HS-5 (cell line): ENCODE measurements at regions not wholly inside any gene's neighbourhood (a gene's known extent, or its start where the extent isn't known, plus 50 kb on each side); places are given as distances from the start of the nearest gene placed in this dataset.
"Not testable (repeated sequence)": the region's sequence is repeated elsewhere in the genome, so short reads cannot be mapped to it uniquely, and the experiment has no call there.

Experiments used
- DNase-seq: peaks from one replicate; pipeline ENCODE4 v3.0.0-alpha.2; 2012; ENCODE audit warnings: low read depth

DNA sequence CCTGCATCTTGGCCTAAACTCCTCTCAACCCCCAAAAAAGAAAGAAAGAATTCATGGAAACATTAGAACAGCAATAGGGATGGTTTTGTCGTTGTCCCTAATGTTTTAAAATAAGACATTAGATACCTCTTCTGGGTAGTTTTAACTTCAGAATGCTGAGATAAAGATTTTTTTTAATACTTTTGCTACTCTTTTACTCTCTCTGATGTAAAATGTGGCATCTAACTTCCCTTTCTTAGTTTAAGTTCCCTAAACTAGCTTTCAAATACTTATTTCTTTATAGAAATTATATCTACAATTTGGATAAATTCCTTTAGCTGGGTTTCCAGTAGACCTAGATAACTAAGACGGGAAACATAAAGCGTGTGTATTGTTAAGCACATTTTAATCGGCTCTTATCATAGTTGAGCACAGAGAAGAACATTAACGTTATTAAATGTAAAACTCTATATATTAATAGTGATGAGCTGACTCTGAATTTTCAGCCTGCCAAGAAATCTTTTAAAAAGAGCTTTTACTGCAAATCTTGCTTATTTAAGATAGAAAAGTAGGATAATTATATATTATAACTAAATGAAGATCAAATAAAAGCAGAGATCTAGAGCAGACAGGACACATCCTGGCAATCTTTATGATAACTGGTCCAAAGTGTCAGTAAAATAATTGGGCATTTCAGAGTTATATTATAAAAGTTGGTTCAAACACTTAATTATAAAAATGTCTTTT lies 183.2 kb downstream of the CYB561 start:
- no peak for DNase-seq

DNA sequence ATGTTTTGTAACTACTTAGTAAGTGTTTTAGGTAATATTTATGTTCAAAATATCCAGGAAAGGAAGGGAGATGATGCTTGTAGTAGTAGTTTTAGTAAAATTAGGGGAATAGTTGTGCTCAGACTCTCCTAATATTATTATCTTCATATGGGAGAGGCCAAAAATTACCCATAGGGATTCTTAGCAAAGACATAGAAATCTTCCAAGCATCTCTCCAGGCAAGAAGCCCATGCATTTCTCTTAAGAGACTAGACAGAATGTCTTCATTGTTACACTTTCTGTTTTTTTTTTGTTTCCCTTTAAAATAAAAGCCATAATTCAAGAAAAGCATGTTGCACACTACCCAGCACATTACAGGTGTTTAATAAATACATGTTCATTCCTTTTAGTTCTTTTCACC lies 180.6 kb downstream of the CYB561 start:
- no peak for DNase-seq

GRCh38 chr17:63267846-63268245 lies 178.3 kb downstream of the CYB561 start:
- DNase-seq = no peak

DNA sequence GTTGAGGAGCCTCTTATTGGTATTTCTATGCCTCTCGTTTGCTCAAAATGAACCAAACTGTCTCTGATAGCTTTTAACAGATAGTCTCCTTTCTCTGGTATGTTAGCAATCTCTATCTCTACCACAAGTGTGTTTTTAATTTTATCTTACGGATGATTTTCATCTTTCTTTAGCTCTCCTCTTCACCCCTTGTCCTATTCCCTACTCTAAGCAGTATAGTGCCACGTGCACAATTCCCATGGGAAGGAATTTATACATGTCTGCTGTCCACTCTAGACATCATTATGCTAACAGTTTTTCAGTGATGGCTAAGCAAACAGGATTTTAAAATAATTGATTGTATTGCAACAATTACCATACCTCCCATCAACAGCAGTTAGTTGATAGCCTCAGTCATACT lies 177.3 kb downstream of the CYB561 start:
- DNase-seq = no peak

- DNase-seq = no peak
Observed at GRCh38 chr17:63270610-63271009, 175.5 kb downstream of the CYB561 start.

GRCh38 chr17:63274146-63274545 lies 172.0 kb downstream of the CYB561 start:
- DNase-seq = peak; percentile 66

DNA sequence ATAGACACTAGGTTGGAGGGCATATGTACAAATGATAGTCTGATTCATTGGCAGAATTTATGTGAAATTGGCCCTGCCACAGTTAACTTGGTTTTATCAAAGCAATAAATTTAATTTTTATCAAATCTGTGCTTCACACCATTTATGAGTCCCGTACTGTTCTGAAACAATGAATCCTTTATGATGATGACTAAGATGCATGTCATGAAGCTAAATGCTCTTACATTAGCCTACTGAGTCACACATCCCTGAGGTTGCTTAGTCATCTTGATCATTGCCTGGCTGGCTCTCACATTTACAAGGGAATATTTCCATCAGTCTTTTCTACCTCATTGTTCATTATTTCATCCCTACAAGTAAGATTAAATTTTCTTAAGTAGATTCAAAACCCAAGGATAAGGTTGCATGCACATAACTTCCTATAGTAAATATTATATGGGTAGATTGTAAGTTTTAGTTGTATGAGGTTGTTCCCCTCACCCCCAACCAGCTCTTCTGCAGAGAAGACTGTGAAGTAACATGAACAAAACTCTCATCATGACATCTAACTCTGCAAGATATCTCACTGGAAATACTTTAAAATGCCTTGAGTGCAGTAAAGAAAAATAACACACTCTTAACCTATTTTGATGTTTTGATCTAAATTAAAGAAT lies 170.7 kb downstream of the CYB561 start:
- DNase-seq = peak; percentile 95

GRCh38 chr17:63275971-63276745 lies 169.9 kb downstream of the CYB561 start:
- no peak for DNase-seq

DNA sequence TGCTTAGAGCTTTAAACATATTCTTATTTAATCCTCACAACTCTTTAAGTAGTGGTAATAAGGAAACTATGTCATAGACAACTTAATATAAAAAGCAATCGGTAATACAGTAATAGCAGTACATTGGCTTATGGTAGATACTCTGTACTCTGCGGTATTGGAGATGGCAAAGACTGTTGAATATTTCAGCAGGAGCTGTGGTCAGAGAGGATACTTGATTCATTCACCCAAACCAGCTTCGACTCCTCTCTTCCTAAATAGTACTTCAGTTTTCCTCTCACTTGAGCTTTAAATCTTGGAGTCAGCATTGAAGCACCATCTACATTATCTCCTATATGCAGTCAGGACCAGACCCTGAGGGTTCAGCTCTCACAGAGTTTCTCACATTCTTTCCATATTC lies 169.3 kb downstream of the CYB561 start:
- no peak for DNase-seq

DNA sequence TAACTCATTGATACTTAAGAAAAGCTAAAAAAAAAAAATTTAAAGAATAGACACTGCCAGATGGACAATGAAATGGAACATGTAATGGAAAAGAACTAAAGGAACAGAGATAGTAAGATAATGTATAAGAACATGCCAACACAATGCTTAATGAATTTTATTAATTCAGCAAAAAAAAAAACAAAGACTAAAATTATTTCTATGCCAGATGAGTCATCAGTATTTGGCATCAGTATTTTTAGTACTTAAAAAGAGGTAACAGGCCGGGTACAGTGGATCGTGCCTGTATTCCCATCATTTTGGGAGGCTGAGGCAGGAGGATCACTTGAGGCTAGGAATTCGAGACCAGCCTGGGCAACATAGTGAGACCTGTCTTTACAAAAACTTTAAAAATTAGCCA lies 168.5 kb downstream of the CYB561 start:
- no peak for DNase-seq

DNA sequence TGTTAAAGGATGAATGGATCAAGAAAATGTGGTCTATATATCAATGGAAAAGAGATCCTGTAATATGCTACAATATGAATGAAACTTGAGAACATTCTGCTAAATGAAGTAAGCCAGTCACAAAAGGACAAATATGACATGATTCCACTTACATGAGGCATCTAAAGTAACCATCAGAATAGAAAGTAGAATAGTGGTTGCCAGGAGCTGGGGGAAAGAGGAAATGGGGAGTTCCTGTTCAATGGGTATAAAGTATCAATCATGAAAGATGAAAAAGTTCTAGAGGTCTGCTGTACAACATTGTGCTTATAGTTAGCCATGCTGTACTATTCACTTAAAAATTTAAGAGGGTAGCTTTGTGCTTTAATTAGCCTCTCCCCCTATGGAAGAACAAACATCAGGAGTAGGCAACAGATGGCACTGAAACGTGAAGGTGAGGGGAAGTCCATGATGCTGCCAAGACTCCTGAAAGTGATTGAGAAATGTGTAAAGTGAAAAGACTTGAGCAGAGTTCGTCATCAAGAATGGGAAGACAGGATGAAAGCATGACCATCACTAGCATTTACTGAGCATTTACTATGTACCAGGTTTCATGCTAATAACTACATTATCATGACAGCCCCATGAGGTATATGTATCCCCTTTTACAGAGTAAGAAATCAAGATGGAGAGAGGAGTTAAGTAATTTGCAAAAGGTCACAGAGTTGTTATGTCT lies 167.2 kb downstream of the CYB561 start:
- no peak for DNase-seq

DNA sequence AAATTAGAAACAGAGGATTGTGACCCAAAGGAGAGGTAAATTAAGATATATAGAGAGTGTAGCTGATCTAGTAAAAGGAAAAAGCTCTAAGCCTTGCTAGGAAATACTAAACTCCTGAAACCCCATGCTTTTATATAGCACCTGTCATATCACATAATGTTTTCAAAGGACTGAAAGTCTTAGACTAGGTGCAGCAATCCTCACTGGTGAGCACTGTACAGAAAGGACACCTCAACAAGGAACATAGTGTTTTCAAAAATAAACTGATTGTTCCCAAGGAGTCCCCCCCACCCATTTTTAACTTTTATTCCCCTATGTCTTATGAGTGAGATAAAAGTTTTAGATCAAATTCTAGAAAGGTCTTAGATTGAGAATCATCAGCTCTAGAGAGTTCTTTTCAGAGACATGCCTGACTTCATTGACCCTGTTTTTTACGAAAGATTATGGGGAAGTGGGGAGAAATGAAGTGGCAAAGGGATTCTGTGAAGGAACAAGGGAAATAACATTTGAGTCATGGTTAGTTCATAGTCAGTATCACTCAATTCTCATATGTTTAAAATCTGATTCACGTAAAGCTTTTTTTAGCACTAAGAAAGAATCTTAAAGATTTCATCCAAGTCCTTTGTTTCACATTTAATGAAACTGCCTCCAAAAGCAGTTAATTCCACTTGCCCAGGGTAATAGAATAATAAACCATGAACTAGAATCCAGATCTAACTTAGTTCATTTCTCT lies 166.4 kb downstream of the CYB561 start:
- peak; percentile 64 for DNase-seq

GRCh38 chr17:63282455-63282854 lies 163.7 kb downstream of the CYB561 start:
- DNase-seq = no peak

GRCh38 chr17:63285551-63285950 lies 160.6 kb downstream of the CYB561 start:
- DNase-seq = no peak

DNA sequence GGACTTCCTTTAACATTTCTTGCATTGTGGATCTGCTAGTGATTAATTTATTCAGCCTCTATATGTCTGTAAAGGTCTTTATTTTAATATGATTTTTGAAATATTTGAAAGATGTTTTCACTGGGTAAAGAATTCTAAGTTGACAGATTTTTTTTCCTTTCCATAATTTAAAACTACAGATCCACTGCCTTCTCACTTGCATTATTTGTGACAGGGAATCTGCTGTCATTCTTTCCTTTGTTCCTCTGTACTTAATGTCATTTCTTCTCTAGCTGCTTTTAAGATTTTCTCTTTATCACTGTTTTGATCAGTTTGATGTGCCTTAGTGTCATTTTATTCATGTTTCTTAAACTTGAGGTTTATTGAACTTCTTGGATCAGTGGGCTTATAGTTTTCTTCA lies 159.9 kb downstream of the CYB561 start:
- DNase-seq = no peak

GRCh38 chr17:63287006-63287405 lies 159.1 kb downstream of the CYB561 start:
- not testable (repeated sequence) for DNase-seq

DNA sequence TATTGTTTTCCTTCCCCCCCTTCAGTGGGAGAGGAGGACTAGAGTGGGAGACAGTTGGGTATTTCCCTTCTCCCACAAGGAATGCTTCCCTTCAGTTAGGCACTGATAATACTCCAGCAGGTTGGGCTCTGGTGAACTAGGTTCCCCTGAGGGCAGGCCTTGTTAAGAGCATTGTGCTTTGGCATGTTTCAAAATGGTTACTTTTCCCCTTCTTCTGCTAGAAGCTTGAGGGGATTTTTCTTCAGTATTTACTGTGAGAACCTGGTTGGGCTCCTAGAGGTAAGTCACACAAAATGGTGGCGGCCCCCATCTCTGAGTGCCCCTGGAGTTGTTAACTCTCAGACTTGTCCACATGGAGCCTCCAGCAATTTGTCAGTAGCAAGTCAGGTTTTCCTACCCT lies 156.2 kb downstream of the CYB561 start:
- no peak for DNase-seq

- no peak for DNase-seq
Observed at GRCh38 chr17:63290351-63290750, 155.8 kb downstream of the CYB561 start.

DNA sequence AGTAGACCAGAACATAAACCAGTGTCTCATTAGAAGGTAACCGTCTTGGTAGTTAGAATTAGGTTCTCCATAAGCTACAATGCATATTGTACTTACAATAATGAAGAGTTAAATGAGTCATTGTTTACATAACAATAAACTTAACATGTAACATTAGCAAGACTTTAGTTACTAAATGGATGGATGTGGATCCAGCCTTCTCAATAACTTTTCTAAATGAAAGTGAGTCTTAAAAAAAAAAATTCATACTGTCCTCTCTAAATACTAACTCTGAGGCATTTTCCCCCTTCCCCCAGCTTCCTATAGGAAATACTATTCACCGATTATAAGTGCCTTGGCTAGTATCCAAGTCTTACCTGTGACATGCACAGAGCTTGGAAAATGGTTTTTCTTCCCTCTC lies 155.3 kb downstream of the CYB561 start:
- no peak for DNase-seq

GRCh38 chr17:63291258-63291657 lies 154.8 kb downstream of the CYB561 start:
- no peak for DNase-seq

DNA sequence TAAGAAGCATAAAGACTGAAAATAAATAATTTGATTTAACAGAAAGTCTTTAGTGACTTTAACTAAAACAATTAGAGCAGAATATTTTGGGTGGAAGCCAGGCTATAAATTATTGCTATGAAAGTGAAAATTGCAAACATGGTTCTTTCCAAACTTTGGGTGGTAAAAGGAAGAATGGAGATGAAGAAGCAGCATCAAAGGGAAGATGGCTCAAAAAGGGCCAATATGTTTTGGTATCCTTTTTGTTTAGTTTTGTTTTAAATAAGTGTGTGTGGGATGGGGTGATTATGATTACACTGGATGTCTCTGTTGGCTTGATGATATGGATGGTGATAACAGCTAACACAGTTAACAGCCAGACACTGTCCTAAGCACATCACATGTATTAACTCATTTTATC lies 153.7 kb downstream of the CYB561 start:
- DNase-seq = no peak
